ENCODE measurements at regions not wholly inside any gene's neighbourhood (a gene's known extent, or its start where the extent isn't known, plus 50 kb on each side); places are given as distances from the start of the nearest gene placed in this dataset.
"Not testable (repeated sequence)": the region's sequence is repeated elsewhere in the genome, so short reads cannot be mapped to it uniquely, and the experiment has no call there.

DNA sequence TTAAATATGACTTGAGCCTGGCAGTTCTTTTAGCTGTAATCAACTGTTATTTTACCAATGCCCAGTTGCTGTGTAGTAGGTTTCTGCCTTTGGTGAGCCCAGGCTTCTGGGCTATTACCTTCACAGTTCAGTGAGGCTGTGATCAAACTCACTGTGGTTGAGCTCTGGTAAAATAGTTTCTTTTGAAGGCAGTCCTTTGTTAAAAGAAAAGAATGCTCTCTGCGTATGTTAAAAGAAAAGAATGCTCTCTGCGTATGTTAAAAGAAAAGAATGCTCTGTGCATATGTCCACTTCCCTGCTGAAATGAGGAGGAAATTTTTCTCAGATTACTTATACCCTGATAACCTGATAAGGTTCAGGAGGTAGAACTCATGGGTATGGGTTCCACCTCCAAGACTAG, 244.3 kb downstream of the RNF144A start:
- TF ChIP-seq CTCF (IDR thresholded peaks at IDR 0.05), result no peak
- H2AFZ ChIP-seq, result no peak overlapping the region
- H3K4me1 ChIP-seq, result no peaks in the 10 kb centered on the region
- H3K9ac ChIP-seq, result no peak overlapping the region
- H3K79me2 ChIP-seq, result no peaks in the 10 kb centered on the region
- H3K36me3 ChIP-seq (ENCODE audit: control insufficient read depth, insufficient read depth, low read length), result no peaks in the 10 kb centered on the region
- H3K27me3 ChIP-seq (ENCODE audit: control insufficient read depth, insufficient read depth, low read length), result no peaks in the 10 kb centered on the region
- H3K9me3 ChIP-seq (ENCODE audit: control insufficient read depth, low read length), result no peaks in the 10 kb centered on the region
- no peak overlapping the region for H3K27ac ChIP-seq
- no peak overlapping the region for H3K4me3 ChIP-seq (ENCODE audit: low read depth, low read length)
- no peak overlapping the region for H3K4me2 ChIP-seq (ENCODE audit: low read length)

DNA sequence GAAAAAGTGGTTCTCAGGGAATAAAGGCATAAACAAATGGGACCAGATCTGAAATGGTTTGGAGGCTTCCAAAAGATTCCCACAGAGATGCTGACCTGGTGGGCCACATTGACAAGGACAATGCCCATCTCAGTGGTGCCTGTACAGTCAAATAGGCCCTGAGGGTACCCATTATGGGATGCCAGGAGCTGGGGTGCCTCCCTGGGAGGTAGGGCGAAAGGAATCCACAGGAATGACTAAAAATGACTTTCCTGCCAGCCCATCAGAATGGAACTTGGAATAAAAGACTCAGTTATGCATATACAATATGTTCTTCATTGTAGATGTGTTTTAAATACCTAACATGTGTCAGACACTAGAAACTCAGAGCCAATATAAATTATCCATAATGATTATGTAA, 248.5 kb downstream of the RNF144A start:
- no peak for TF ChIP-seq CTCF (IDR thresholded peaks at IDR 0.05)
- Histone ChIP-seq H3K9me3 (ENCODE audit: control insufficient read depth, low read length) (no peaks in the 10 kb centered on the region), H3K36me3 (ENCODE audit: control insufficient read depth, insufficient read depth, low read length) (no peaks in the 10 kb centered on the region), H3K9ac (no peak overlapping the region), H2AFZ (no peak overlapping the region), H3K27ac (no peak overlapping the region), H3K79me2 (no peaks in the 10 kb centered on the region), H3K4me1 (no peaks in the 10 kb centered on the region), H3K4me2 (ENCODE audit: low read length) (no peak overlapping the region), H3K27me3 (ENCODE audit: control insufficient read depth, insufficient read depth, low read length) (no peaks in the 10 kb centered on the region), H3K4me3 (ENCODE audit: low read depth, low read length) (no peak overlapping the region)

DNA sequence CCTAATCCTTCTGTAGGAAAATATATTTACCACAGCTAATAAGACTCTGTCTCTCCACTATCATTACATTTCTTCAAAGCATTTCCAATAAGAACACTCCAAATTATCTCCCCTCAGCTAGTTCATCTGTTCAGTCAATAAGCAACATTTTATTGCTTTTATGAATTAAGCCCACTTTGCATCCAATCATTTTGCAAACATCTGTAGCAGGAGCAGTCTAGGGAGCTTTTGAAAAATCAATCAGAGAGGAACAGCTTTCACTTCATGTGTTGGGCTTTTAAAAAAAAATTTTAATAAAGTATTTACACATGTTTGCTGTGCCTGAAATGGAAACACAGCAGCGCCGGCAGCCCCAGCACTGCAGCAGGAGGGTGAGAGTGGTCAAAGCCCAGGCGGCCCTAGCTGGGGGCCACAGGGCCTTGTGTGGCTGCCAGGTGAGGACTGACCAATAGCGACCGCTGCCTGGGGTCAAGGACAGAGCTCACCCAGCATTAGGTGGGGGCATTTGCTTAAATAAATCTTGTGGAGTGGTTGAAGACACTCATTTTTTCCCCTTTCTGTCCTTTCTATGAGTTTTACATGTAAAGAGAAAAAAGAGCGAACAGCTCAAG, 250.7 kb downstream of the RNF144A start:
- H3K36me3 ChIP-seq (ENCODE audit: control insufficient read depth, insufficient read depth, low read length), result no peaks in the 10 kb centered on the region
- no peak overlapping the region for H3K9ac ChIP-seq
- no peaks in the 10 kb centered on the region for H3K4me1 ChIP-seq
- H3K27ac ChIP-seq, result no peak overlapping the region
- no peak overlapping the region for H3K4me2 ChIP-seq (ENCODE audit: low read length)
- no peaks in the 10 kb centered on the region for H3K27me3 ChIP-seq (ENCODE audit: control insufficient read depth, insufficient read depth, low read length)
- H3K79me2 ChIP-seq, result no peaks in the 10 kb centered on the region
- H3K4me3 ChIP-seq (ENCODE audit: low read depth, low read length), result no peak overlapping the region
- no peak overlapping the region for H2AFZ ChIP-seq
- no peaks in the 10 kb centered on the region for H3K9me3 ChIP-seq (ENCODE audit: control insufficient read depth, low read length)
- TF ChIP-seq CTCF (IDR thresholded peaks at IDR 0.05), result no peak

DNA sequence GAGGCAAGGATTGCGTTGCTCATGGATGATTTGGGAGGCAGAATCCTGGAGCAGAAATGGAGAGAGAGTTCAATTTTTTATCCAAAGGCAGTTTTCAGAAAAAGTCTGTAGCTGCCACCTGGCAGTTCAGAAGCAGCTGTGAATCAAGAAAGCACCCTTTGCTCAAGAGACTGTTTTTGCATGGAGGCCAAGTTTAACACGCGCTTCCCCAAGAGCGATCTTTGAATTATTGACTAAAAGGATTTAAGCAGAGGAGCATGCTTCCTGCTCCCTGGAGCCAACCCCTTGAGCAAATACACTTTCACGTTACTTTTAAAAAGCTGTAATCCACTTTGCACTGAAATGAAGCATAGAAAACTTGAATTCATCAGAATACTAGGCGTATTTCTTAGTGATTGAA, 252.4 kb downstream of the RNF144A start:
- H3K9me3 ChIP-seq (ENCODE audit: control insufficient read depth, low read length), result no peaks in the 10 kb centered on the region
- no peak overlapping the region for H3K27ac ChIP-seq
- no peaks in the 10 kb centered on the region for H3K36me3 ChIP-seq (ENCODE audit: control insufficient read depth, insufficient read depth, low read length)

GRCh38 chr2:7178996-7179395, 261.8 kb downstream of the RNF144A start:
- not testable (repeated sequence) for H3K27me3 ChIP-seq (ENCODE audit: control insufficient read depth, insufficient read depth, low read length); H3K4me1 ChIP-seq; H3K79me2 ChIP-seq; H3K9ac ChIP-seq; H3K9me3 ChIP-seq (ENCODE audit: control insufficient read depth, low read length); H3K36me3 ChIP-seq (ENCODE audit: control insufficient read depth, insufficient read depth, low read length); H2AFZ ChIP-seq; H3K4me2 ChIP-seq (ENCODE audit: low read length); H3K4me3 ChIP-seq (ENCODE audit: low read depth, low read length); H3K27ac ChIP-seq

More for the DNA sequence above, 252.4 kb downstream of the RNF144A start:
- no peak for TF ChIP-seq CTCF (IDR thresholded peaks at IDR 0.05)
- Histone ChIP-seq H3K27me3 (ENCODE audit: control insufficient read depth, insufficient read depth, low read length) (no peaks in the 10 kb centered on the region), H3K4me2 (ENCODE audit: low read length) (no peak overlapping the region), H3K79me2 (no peaks in the 10 kb centered on the region), H3K4me3 (ENCODE audit: low read depth, low read length) (no peak overlapping the region), H3K4me1 (no peaks in the 10 kb centered on the region), H3K9ac (no peak overlapping the region), H2AFZ (no peak overlapping the region)

Measured in parathyroid adenoma (tissue), 2 donors.